Adrenal gland (tissue), 9 donors: ENCODE measurements at regions not wholly inside any gene's neighbourhood (a gene's known extent, or its start where the extent isn't known, plus 50 kb on each side); places are given as distances from the start of the nearest gene placed in this dataset.

Experiments used
- DNase-seq, 7 donors: peaks; one replicate each; pipeline ENCODE4 v3.0.0-alpha.2; 2019 to 2020
- H3K27ac ChIP-seq, 5 donors: fragments of 200-600 bp; sonication (generic) in 4 of 5; 1 replicate in 3 of 5; 2 replicates in 2 of 5; pipeline versions ENCODE4 v1.5.1 to v1.8.0; 2016 to 2020; ENCODE audit warnings: mild to moderate bottlenecking in 1 of 5
- H3K27me3 ChIP-seq: fragments of 200-600 bp; 2 replicates; pipeline ENCODE4 v1.8.0; 2021
- H3K36me3 ChIP-seq, 2 donors: fragments of 200-600 bp; replicated peaks in 1 of 2; 1 replicate in 1 of 2; 2 replicates in 1 of 2; pipeline versions ENCODE4 v1.5.1 to v1.8.0; 2018 to 2022
- H3K4me1 ChIP-seq, 2 donors: fragments of 200-600 bp; replicated peaks in 1 of 2; 1 replicate in 1 of 2; 2 replicates in 1 of 2; pipeline versions ENCODE4 v1.5.1 to v1.8.0; 2018 to 2021
- H3K4me3 ChIP-seq, 4 donors: fragments of 200-600 bp; sonication (generic) in 3 of 4; one replicate each; pipeline ENCODE4 v1.5.1; 2016 to 2018
- H3K9me3 ChIP-seq, 3 donors: fragments of 200-600 bp; sonication (generic) in 1 of 3; replicated peaks in 1 of 3; 1 replicate in 2 of 3; 2 replicates in 1 of 3; pipeline versions ENCODE4 v1.5.1 to v1.8.0; 2016 to 2021
- CTCF ChIP-seq, 6 experiments: fragments of 450-650 bp in 4 of 6; fragments of 200-600 bp in 2 of 6; sonication (generic) in 1 of 6; IDR thresholded peaks; 1 replicate in 5 of 6; 2 replicates in 1 of 6; pipeline versions ENCODE4 v1.5.1 to v1.8.0; 2016 to 2021; ENCODE audit warnings: antibody characterized with exemption in 6 of 6, mild to moderate bottlenecking in 2 of 6, moderate library complexity in 1 of 6
- POLR2A ChIP-seq, 2 donors: fragments of 450-650 bp; IDR thresholded peaks; one replicate each; pipeline ENCODE4 v1.6.1; 2017; ENCODE audit warnings: antibody characterized with exemption in 2 of 2, mild to moderate bottlenecking in 2 of 2, moderate library complexity in 1 of 2
- WGBS, 4 donors: extraction: QIAGEN DNeasy Blood & Tissue Kit in 2 of 4; methylation state at CpG; one replicate each; pipeline versions ENCODE4 v1.1.5 to v1.1.7; 2013 to 2017; 5-methylcytosine and 5-hydroxymethylcytosine counted together
- intact Hi-C, 2 donors: fragments of 100-400 bp; cut with DNase I; formaldehyde crosslinking; loops; one replicate each; pipeline versions ENCODE4 v1.14.1 to v1.15.0; 2022 to 2023
- donor health status: healthy with polysubstance abuse.
- donor health status: Bipolar disorder and iron deficiency.
- donor health status: DM: yes; HTN: yes; CAD: no.
- donor health status: DM: no; HTN: no; CAD: no.
- donor health status: DM: no; HTN: no; CAD: no.

- TF ChIP-seq POLR2A (IDR thresholded peaks at IDR 0.05) (no peak), CTCF (IDR thresholded peaks at IDR 0.05) (no peak)
- Histone ChIP-seq H3K4me3 (no peak overlapping the region), H3K27me3 (no peaks in the 10 kb centered on the region), H3K9me3 (no peaks in the 10 kb centered on the region), H3K27ac (no peak overlapping the region), H3K4me1 (no peaks in the 10 kb centered on the region), H3K36me3 (no peaks in the 10 kb centered on the region)
- WGBS, 4 donors: 47 to 61% (median 56%) methylated on average over 3 of the region's 3 CpGs
- intact Hi-C loops: no loop called here
- no peak for DNase-seq
Observed at GRCh38 chr2:107148496-107148895, 262.5 kb upstream of the ST6GAL2 start.

- WGBS, 4 donors: 70 to 85% (median 76%) methylated on average over 5 of the region's 5 CpGs
Observed at GRCh38 chr2:107160640-107161239, 274.8 kb upstream of the ST6GAL2 start.

GRCh38 chr2:107168141-107168540 lies 282.2 kb upstream of the ST6GAL2 start:
- Histone ChIP-seq H3K27me3 (no peaks in the 10 kb centered on the region), H3K9me3 (no peaks in the 10 kb centered on the region), H3K4me1 (no peaks in the 10 kb centered on the region), H3K4me3 (no peak overlapping the region), H3K36me3 (no peaks in the 10 kb centered on the region), H3K27ac (no peak overlapping the region)
- no peak for TF ChIP-seq POLR2A (IDR thresholded peaks at IDR 0.05)
- TF ChIP-seq CTCF (IDR thresholded peaks at IDR 0.05): no peak
- 64 to 78% (median 74%) methylated on average over 5 of the region's 5 CpGs for WGBS, 4 donors
- DNase-seq: no peak
- intact Hi-C loops: no loop called here

More at GRCh38 chr2:107160640-107161239, 274.8 kb upstream of the ST6GAL2 start:
- Histone ChIP-seq H3K9me3 (no peaks in the 10 kb centered on the region), H3K4me1 (no peaks in the 10 kb centered on the region), H3K4me3 (no peak overlapping the region), H3K36me3 (no peaks in the 10 kb centered on the region), H3K27me3 (no peaks in the 10 kb centered on the region), H3K27ac (no peak overlapping the region)
- intact Hi-C loops: no loop called here
- TF ChIP-seq POLR2A (IDR thresholded peaks at IDR 0.05): no peak
- no peak for TF ChIP-seq CTCF (IDR thresholded peaks at IDR 0.05)
- DNase-seq: no peak

- TF ChIP-seq CTCF (IDR thresholded peaks at IDR 0.05) (no peak), POLR2A (IDR thresholded peaks at IDR 0.05) (no peak)
- no peaks in the 10 kb centered on the region for H3K36me3 ChIP-seq
- no peaks in the 10 kb centered on the region for H3K4me1 ChIP-seq
- H3K4me3 ChIP-seq: no peak overlapping the region
- no peaks in the 10 kb centered on the region for H3K9me3 ChIP-seq
- no peaks in the 10 kb centered on the region for H3K27me3 ChIP-seq
- no peak overlapping the region for H3K27ac ChIP-seq
- WGBS, 4 donors: 37 to 48% (median 41%) methylated on average over 9 of the region's 9 CpGs
- DNase-seq: no peak
- intact Hi-C loops: no loop called here
Observed at GRCh38 chr2:107174171-107174570, 288.2 kb upstream of the ST6GAL2 start.
